HepG2 (cell line): ENCODE measurements at regions not wholly inside any gene's neighbourhood (a gene's known extent, or its start where the extent isn't known, plus 50 kb on each side); places are given as distances from the start of the nearest gene placed in this dataset.

ENCODE experiments used
- ATAC-seq: fragments of 200-7000 bp; cut with Tn5 transposase; 3 replicates; pipeline ENCODE4 v1.9.1; 2020; ENCODE audit warnings: mild to moderate bottlenecking, moderate library complexity
- BruUV-seq: library from RNA; stranded (reverse); fragments of 400-500 nt; replicated peaks from 2 replicates; lab custom pipeline; 2021; lab: Mats Ljungman, UMichigan
- CTCF ChIA-PET: fragments of 300-600 bp; formaldehyde crosslinking; extraction: SDS; loops from one replicate; lab custom pipeline; 2021; ENCODE audit warnings: low total read pairs, inconsistent platforms, low intra/inter-chr PET ratio; lab: Yijun Ruan, JAX
- POLR2A ChIA-PET: fragments of 350-600 bp; sonication (Branson Sonifier 250); formaldehyde crosslinking; loops from one replicate; lab custom pipeline; 2020; ENCODE audit warnings: antibody characterized with exemption, inconsistent platforms; lab: Yijun Ruan, JAX
- DNase-seq: peaks from one replicate; pipeline ENCODE4 v3.0.0-alpha.2; 2015; ENCODE audit warnings: low spot score
- FAIRE-seq: peaks from 3 replicates; lab custom pipeline; 2011; peaks lifted over from hg19 to GRCh38; lab: Jason Lieb, UNC
- H2AFZ ChIP-seq: one replicate; pipeline ENCODE4 v1.6.1; 2011; ENCODE audit warnings: low read length, inconsistent platforms
- H3K27ac ChIP-seq: fragments of 300-600 bp; 3 replicates; pipeline ENCODE4 v1.8.0; 2011; ENCODE audit warnings: mixed run types, mild to moderate bottlenecking, mixed read lengths, low read length, inconsistent platforms; ENCODE audit not compliant: insufficient read depth; ENCODE audit errors: extremely low read length
- H3K27me3 ChIP-seq, 2 experiments: fragments of 200-600 bp in 1 of 2; 2 replicates in 1 of 2; 3 replicates in 1 of 2; pipeline versions ENCODE4 v1.6.0 to v1.8.0; 2011; ENCODE audit warnings: low read length in 2 of 2, mild to moderate bottlenecking in 2 of 2, moderate library complexity in 2 of 2, inconsistent platforms in 1 of 2; ENCODE audit not compliant: insufficient read depth in 2 of 2, control insufficient read depth in 1 of 2
- H3K36me3 ChIP-seq, 2 experiments: fragments of 200-600 bp in 1 of 2; replicated peaks in 1 of 2; 2 replicates in 1 of 2; 3 replicates in 1 of 2; pipeline versions ENCODE4 v1.5.1 to v1.8.0; 2011; ENCODE audit warnings: low read length in 2 of 2, inconsistent platforms in 1 of 2; ENCODE audit not compliant: insufficient read depth in 2 of 2, control insufficient read depth in 1 of 2
- H3K4me1 ChIP-seq: 2 replicates; pipeline ENCODE4 v1.5.1; 2012; ENCODE audit warnings: low read length, inconsistent platforms; ENCODE audit not compliant: insufficient read depth
- H3K4me2 ChIP-seq: 2 replicates; pipeline ENCODE4 v1.6.0; 2011; ENCODE audit warnings: low read depth, low read length, inconsistent platforms
- H3K4me3 ChIP-seq, 3 experiments: fragments of 200-600 bp in 1 of 3; sonication (generic), shearing (Covaris generic) in 1 of 3; replicated peaks in 1 of 3; 2 replicates each; pipeline ENCODE4 v1.5.1; 2011 to 2016; ENCODE audit warnings: low read length in 3 of 3, inconsistent platforms in 2 of 3, low read depth in 2 of 3, mild to moderate bottlenecking in 2 of 3, control low read depth in 1 of 3, mixed read lengths in 1 of 3; ENCODE audit not compliant: insufficient read depth in 1 of 3
- H3K79me2 ChIP-seq: one replicate; pipeline ENCODE4 v1.6.1; 2011; ENCODE audit warnings: low read length, inconsistent platforms; ENCODE audit not compliant: insufficient read depth
- H3K9ac ChIP-seq: 2 replicates; pipeline ENCODE4 v1.6.0; 2011; ENCODE audit warnings: mild to moderate bottlenecking, low read depth, low read length, inconsistent platforms; ENCODE audit not compliant: insufficient read depth
- H3K9me3 ChIP-seq: 2 replicates; pipeline ENCODE4 v1.5.1; 2012; ENCODE audit warnings: mild to moderate bottlenecking, low read length
- H4K20me1 ChIP-seq: 2 replicates; pipeline ENCODE4 v1.6.0; 2011; ENCODE audit warnings: inconsistent platforms, mild to moderate bottlenecking, low read length, moderate library complexity; ENCODE audit not compliant: insufficient read depth
- ATF7 ChIP-seq, 2 experiments: fragments of 450-650 bp in 1 of 2; sonication (generic) in 1 of 2; formaldehyde crosslinking in 1 of 2; IDR thresholded peaks; 2 replicates each; pipeline versions ENCODE4 v1.4.0 to v1.6.1; 2016 to 2020; ENCODE audit warnings: antibody characterized with exemption in 1 of 2, mild to moderate bottlenecking in 1 of 2, missing genetic modification reagents in 1 of 2
- ATRX ChIP-seq: sonication (generic); formaldehyde crosslinking; IDR thresholded peaks from 2 replicates; pipeline ENCODE4 v1.4.0; 2020; ENCODE audit warnings: missing genetic modification reagents, borderline replicate concordance
- PRPF4 ChIP-seq: fragments of 200-400 bp; formaldehyde crosslinking; IDR thresholded peaks from 2 replicates; pipeline ENCODE4 v1.6.1; 2016; ENCODE audit warnings: low read length, low read depth; ENCODE audit not compliant: poor library complexity, severe bottlenecking
- ZNF160 ChIP-seq: sonication (generic); formaldehyde crosslinking; IDR thresholded peaks from 2 replicates; pipeline ENCODE4 v1.8.0; 2022; ENCODE audit warnings: mild to moderate bottlenecking, inconsistent platforms, missing genetic modification reagents
- WGBS: methylation state at CpG from one replicate; pipeline ENCODE4 v1.1.6; 2017; ENCODE audit warnings: low lambda C conversion rate; 5-methylcytosine and 5-hydroxymethylcytosine counted together
- in situ Hi-C: cut with HindIII; loops from 2 replicates; pipeline ENCODE4 v1.10.0; 2017; ENCODE audit warnings: low pct_unique_long_range_greater_than_20kb; ENCODE audit not compliant: extremely low pct_ligation_motif_present
- intact Hi-C: fragments of 100-400 bp; cut with micrococcal nuclease; formaldehyde crosslinking; loops from one replicate; pipeline ENCODE4 v1.10.0; 2022; ENCODE audit not compliant: unreplicated experiment

DNA sequence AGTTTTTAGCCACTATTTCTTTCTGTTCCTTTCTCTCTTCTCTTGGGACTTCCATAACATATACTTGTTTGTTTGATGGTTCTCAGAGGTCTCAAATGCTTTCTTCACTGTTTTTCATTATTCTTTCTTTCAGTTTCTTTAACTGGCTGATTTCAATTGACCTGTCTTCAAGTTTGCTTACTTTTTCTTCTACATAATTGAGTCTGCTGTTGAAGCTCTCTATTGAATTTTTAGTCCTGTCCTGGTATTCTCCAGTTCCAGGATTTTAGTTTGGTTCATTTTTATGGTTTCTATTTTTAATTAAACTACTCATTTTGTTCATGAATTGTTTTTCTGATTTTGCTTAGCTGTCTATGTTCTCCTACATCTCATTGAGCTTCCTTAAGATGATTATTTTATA is 1305.3 kb upstream of the CELF2 start:
- Histone ChIP-seq H2AFZ (no peak overlapping the region), H4K20me1 (no peaks in the 10 kb centered on the region), H3K27ac (no peak overlapping the region), H3K79me2 (no peaks in the 10 kb centered on the region), H3K27me3 (no peaks in the 10 kb centered on the region), H3K9ac (no peak overlapping the region), H3K36me3 (no peaks in the 10 kb centered on the region), H3K4me1 (no peaks in the 10 kb centered on the region), H3K4me2 (no peak overlapping the region), H3K9me3 (peaks cover 82% of the 10 kb centered on the region), H3K4me3 (no peak overlapping the region)
- FAIRE-seq (no peak), ATAC-seq (no peak), DNase-seq (no peak)
- ChIA-PET POLR2A (no interaction called here), CTCF (no interaction called here)
- in situ Hi-C loops = no loop called here
- TF ChIP-seq ZNF160 = peak; percentile 70; the same call in 1 of the 2 replicates
- no peak for TF ChIP-seq PRPF4
- intact Hi-C loops = no loop called here
- no TSS peak for BruUV-seq

DNA sequence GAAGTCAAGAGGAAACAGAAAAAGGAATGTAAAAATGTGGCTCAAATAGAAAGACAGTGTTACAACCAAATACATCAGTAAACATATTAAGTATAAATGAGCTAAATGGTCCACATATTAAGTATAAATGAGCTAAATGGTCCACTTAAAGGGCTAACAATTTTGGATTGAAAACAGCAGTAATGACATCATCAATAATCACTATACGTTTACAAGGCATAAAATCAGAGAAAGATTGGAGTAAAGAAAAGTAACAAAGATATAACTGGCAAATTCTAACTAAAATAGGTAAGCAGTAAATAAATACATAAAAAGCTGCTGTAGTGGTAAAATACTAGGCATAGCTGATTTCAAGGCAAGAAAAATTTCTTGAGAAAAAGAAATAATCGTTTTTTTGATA is 1298.4 kb upstream of the CELF2 start:
- POLR2A ChIA-PET = no interaction called here
- DNase-seq = no peak
- Histone ChIP-seq H4K20me1 (no peaks in the 10 kb centered on the region), H2AFZ (no peak overlapping the region), H3K4me3 (no peak overlapping the region), H3K9ac (no peak overlapping the region), H3K27me3 (no peaks in the 10 kb centered on the region), H3K4me1 (no peaks in the 10 kb centered on the region), H3K79me2 (no peaks in the 10 kb centered on the region), H3K36me3 (no peaks in the 10 kb centered on the region), H3K4me2 (no peak overlapping the region), H3K9me3 (peaks cover 80% of the 10 kb centered on the region), H3K27ac (no peak overlapping the region)
- WGBS = 2% methylated on average over 2 of the region's 2 CpGs
- BruUV-seq = no TSS peak
- TF ChIP-seq ATF7 (IDR thresholded peaks at IDR 0.05) (peak; percentile 92), ATF7 (CRISPR knock-in tag; IDR thresholded peaks at IDR 0.05) (no peak), ATRX (CRISPR knock-in tag) (no peak)
- no peak for FAIRE-seq
- CTCF ChIA-PET = no interaction called here
- in situ Hi-C loops = no loop called here
- intact Hi-C loops = no loop called here
- ATAC-seq = no peak
